ENCODE measurements at regions not wholly inside any gene's neighbourhood (a gene's known extent, or its start where the extent isn't known, plus 50 kb on each side); places are given as distances from the start of the nearest gene placed in this dataset.

GRCh38 chr13:58463841-58464240 lies 832.3 kb downstream of the PCDH17 start:
- no peak overlapping the region for H3K4me3 ChIP-seq (replicated peaks; ENCODE audit: low read depth, low read length)
- no peaks in the 10 kb centered on the region for H3K36me3 ChIP-seq (ENCODE audit: control insufficient read depth, insufficient read depth, low read length)
- DNase-seq (ENCODE audit: extremely low read depth, insufficient read length) = no peak
- H3K27me3 ChIP-seq (replicated peaks; ENCODE audit: control insufficient read depth, insufficient read depth, low read length) = no peaks in the 10 kb centered on the region
- TF ChIP-seq CTCF (IDR thresholded peaks at IDR 0.05; ENCODE audit: insufficient read depth, low read length, poor library complexity, severe bottlenecking) = no peak

- H3K36me3 ChIP-seq (ENCODE audit: control insufficient read depth, insufficient read depth, low read length) = no peaks in the 10 kb centered on the region
- TF ChIP-seq CTCF (IDR thresholded peaks at IDR 0.05; ENCODE audit: insufficient read depth, low read length, poor library complexity, severe bottlenecking) = no peak
- H3K4me3 ChIP-seq (replicated peaks; ENCODE audit: low read depth, low read length) = no peak overlapping the region
- no peaks in the 10 kb centered on the region for H3K27me3 ChIP-seq (replicated peaks; ENCODE audit: control insufficient read depth, insufficient read depth, low read length)
- no peak for DNase-seq (ENCODE audit: extremely low read depth, insufficient read length)
Observed at GRCh38 chr13:58467176-58467575, 835.6 kb downstream of the PCDH17 start.

- Histone ChIP-seq H3K4me3 (replicated peaks; ENCODE audit: low read depth, low read length) (no peak overlapping the region), H3K27me3 (replicated peaks; ENCODE audit: control insufficient read depth, insufficient read depth, low read length) (no peaks in the 10 kb centered on the region), H3K36me3 (ENCODE audit: control insufficient read depth, insufficient read depth, low read length) (no peaks in the 10 kb centered on the region)
- DNase-seq (ENCODE audit: extremely low read depth, insufficient read length) = no peak
- no peak for TF ChIP-seq CTCF (IDR thresholded peaks at IDR 0.05; ENCODE audit: insufficient read depth, low read length, poor library complexity, severe bottlenecking)
Observed at GRCh38 chr13:58472483-58472882, 840.9 kb downstream of the PCDH17 start.

- no peak for TF ChIP-seq CTCF (IDR thresholded peaks at IDR 0.05; ENCODE audit: insufficient read depth, low read length, poor library complexity, severe bottlenecking)
- Histone ChIP-seq H3K36me3 (ENCODE audit: control insufficient read depth, insufficient read depth, low read length) (no peaks in the 10 kb centered on the region), H3K4me3 (replicated peaks; ENCODE audit: low read depth, low read length) (no peak overlapping the region)
Observed at GRCh38 chr13:58474581-58474980, 843.0 kb downstream of the PCDH17 start.

GRCh38 chr13:58476206-58476918 lies 844.8 kb downstream of the PCDH17 start:
- no peak overlapping the region for H3K4me3 ChIP-seq (replicated peaks; ENCODE audit: low read depth, low read length)

More at GRCh38 chr13:58474581-58474980, 843.0 kb downstream of the PCDH17 start:
- DNase-seq (ENCODE audit: extremely low read depth, insufficient read length) = no peak
- H3K27me3 ChIP-seq (replicated peaks; ENCODE audit: control insufficient read depth, insufficient read depth, low read length) = no peaks in the 10 kb centered on the region

More at GRCh38 chr13:58476206-58476918, 844.8 kb downstream of the PCDH17 start:
- no peaks in the 10 kb centered on the region for H3K27me3 ChIP-seq (replicated peaks; ENCODE audit: control insufficient read depth, insufficient read depth, low read length)
- no peaks in the 10 kb centered on the region for H3K36me3 ChIP-seq (ENCODE audit: control insufficient read depth, insufficient read depth, low read length)
- DNase-seq (ENCODE audit: extremely low read depth, insufficient read length) = no peak
- TF ChIP-seq CTCF (IDR thresholded peaks at IDR 0.05; ENCODE audit: insufficient read depth, low read length, poor library complexity, severe bottlenecking) = no peak

Data from GM06990 (cell line).